ENCODE measurements at regions not wholly inside any gene's neighbourhood (a gene's known extent, or its start where the extent isn't known, plus 50 kb on each side); places are given as distances from the start of the nearest gene placed in this dataset.

DNA sequence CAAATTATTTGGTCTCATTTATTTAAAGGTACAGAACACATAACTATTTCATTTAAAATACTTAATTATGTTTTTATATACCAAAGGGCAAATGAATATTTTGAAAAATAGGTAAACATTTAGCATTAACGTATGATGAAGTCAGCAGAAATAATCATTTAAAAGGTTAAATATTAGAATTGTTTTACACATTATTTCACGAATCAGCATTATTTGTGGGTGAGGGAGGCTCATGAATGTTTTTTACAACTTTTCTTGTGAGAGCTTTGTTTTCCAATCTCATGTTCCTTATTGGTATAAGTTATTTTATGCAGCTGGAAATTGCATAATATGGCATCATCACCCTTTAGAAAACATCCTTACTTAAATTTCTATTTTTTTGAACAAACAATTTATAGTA, 73.9 kb upstream of the FSTL5 start:
- CTCF ChIA-PET (ENCODE audit: partially characterized antibody): no interaction called here
- 86% methylated on average over 2 of the region's 2 CpGs; no CpG with 5 or more reads in 1 of the 2 experiments for WGBS, 2 experiments (ENCODE audit: extremely low coverage in 1 of 2, insufficient coverage in 1 of 2, insufficient read length in 1 of 2, insufficient replicate concordance in 2 of 2, low coverage in 1 of 2, low lambda C conversion rate in 2 of 2, missing lambda C conversion rate in 1 of 2)

More for the DNA sequence above, 73.9 kb upstream of the FSTL5 start:
- H2AK5ac ChIP-seq (ENCODE audit: low read depth, low read length): no peak overlapping the region
- H2BK120ac ChIP-seq (replicated peaks; ENCODE audit: low read depth, low read length): no peak overlapping the region
- no peaks in the 10 kb centered on the region for H3K23me2 ChIP-seq (ENCODE audit: low read depth, low read length)
- no peak overlapping the region for H3K4me3 ChIP-seq (ENCODE audit: extremely low read depth in 1 of 4, insufficient read depth in 2 of 4, low read depth in 3 of 4, low read length in 4 of 4)
- POLR2A ChIA-PET (ENCODE audit: partially characterized antibody): no interaction called here
- no peak overlapping the region for H3K9ac ChIP-seq (replicated peaks in 1 of 4; ENCODE audit: extremely low read depth in 1 of 4, low read depth in 3 of 4, low read length in 3 of 4)
- H2AFZ ChIP-seq (ENCODE audit: low read length): no peak overlapping the region
- no peak overlapping the region for H2BK20ac ChIP-seq (ENCODE audit: low read length)
- H4K5ac ChIP-seq (ENCODE audit: insufficient read length, low read depth, low read length): no peak overlapping the region
- H3K4ac ChIP-seq (replicated peaks; ENCODE audit: insufficient read length, low read depth, low read length): no peak overlapping the region
- DNase-seq (ENCODE audit: low read depth in 1 of 2, low spot score in 2 of 2) (no peak), FAIRE-seq (no peak)
- H3K56ac ChIP-seq (replicated peaks; ENCODE audit: insufficient read length, low read depth, low read length): no peak overlapping the region
- no peak overlapping the region for H2BK12ac ChIP-seq (ENCODE audit: low read depth, low read length)
- no peak overlapping the region for H3K23ac ChIP-seq (ENCODE audit: insufficient read length)
- H3K79me1 ChIP-seq (ENCODE audit: low read depth, low read length): no peaks in the 10 kb centered on the region
- no peaks in the 10 kb centered on the region for H3K4me1 ChIP-seq (replicated peaks in 1 of 4; ENCODE audit: control insufficient read depth in 3 of 4, insufficient read depth in 4 of 4, low read length in 3 of 4)
- H3K36me3 ChIP-seq (ENCODE audit: control insufficient read depth in 2 of 4, insufficient read depth in 4 of 4, low read length in 3 of 4): no peaks in the 10 kb centered on the region
- H3K27me3 ChIP-seq (replicated peaks in 1 of 4; ENCODE audit: control insufficient read depth in 3 of 4, extremely low read depth in 1 of 4, insufficient read depth in 3 of 4, low read length in 3 of 4): no peaks in the 10 kb centered on the region
- no peak overlapping the region for H4K91ac ChIP-seq (replicated peaks; ENCODE audit: insufficient read length, low read length)
- H2BK5ac ChIP-seq (ENCODE audit: low read depth, low read length): no peak overlapping the region
- H4K8ac ChIP-seq (ENCODE audit: extremely low read depth, insufficient read depth, low read length): no peak overlapping the region
- no peak overlapping the region for H2BK15ac ChIP-seq (ENCODE audit: low read length)
- H3K14ac ChIP-seq (ENCODE audit: insufficient read length): no peak overlapping the region
- no peak for TF ChIP-seq SUZ12 (IDR thresholded peaks at IDR 0.05; ENCODE audit: low read length)
- peak; percentile 62; the same call in 1 of the 2 replicates for TF ChIP-seq MAFK (IDR thresholded peaks at IDR 0.05; ENCODE audit: low read depth, low read length)
- no peak for TF ChIP-seq RFX5 (IDR thresholded peaks at IDR 0.05; ENCODE audit: borderline replicate concordance, low read depth, low read length)
- TF ChIP-seq, protein P1, sequence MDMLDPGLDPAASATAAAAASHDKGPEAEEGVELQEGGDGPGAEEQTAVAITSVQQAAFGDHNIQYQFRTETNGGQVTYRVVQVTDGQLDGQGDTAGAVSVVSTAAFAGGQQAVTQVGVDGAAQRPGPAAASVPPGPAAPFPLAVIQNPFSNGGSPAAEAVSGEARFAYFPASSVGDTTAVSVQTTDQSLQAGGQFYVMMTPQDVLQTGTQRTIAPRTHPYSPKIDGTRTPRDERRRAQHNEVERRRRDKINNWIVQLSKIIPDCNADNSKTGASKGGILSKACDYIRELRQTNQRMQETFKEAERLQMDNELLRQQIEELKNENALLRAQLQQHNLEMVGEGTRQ (IDR thresholded peaks at IDR 0.05; ENCODE audit: low read length): no peak
- H3K9me3 ChIP-seq (ENCODE audit: insufficient read depth in 2 of 2, low read depth in 1 of 2, low read length in 1 of 2): no peaks in the 10 kb centered on the region
- H3K18ac ChIP-seq (ENCODE audit: extremely low read depth, low read length): no peak overlapping the region
- no peaks in the 10 kb centered on the region for H3K79me2 ChIP-seq (ENCODE audit: control insufficient read depth in 1 of 2, insufficient read depth in 2 of 2, low read length in 2 of 2)
- H4K20me1 ChIP-seq (replicated peaks in 1 of 2; ENCODE audit: control insufficient read depth in 1 of 2, insufficient read depth in 2 of 2, low read length in 2 of 2): no peaks in the 10 kb centered on the region
- H3K4me2 ChIP-seq (ENCODE audit: insufficient read depth in 1 of 2, low read depth in 2 of 2, low read length in 2 of 2): no peak overlapping the region
- H3K27ac ChIP-seq (ENCODE audit: low read depth, low read length): no peak overlapping the region

Data from H1 (cell line).